ENCODE measurements at regions not wholly inside any gene's neighbourhood (a gene's known extent, or its start where the extent isn't known, plus 50 kb on each side); places are given as distances from the start of the nearest gene placed in this dataset.

- TF ChIP-seq EZH2 (IDR thresholded peaks at IDR 0.05; ENCODE audit: insufficient read depth, low read length) = no peak
- no peak for TF ChIP-seq CTCF (IDR thresholded peaks at IDR 0.05; ENCODE audit: insufficient read depth, low read depth, low read length)
- peaks cover 8% of the 10 kb centered on the region for H3K9me3 ChIP-seq (ENCODE audit: insufficient read depth, low read depth, low read length)
- H3K27ac Mint-ChIP-seq (ENCODE audit: unreplicated experiment) = peak overlapping the region; percentile 43
- no peaks in the 10 kb centered on the region for H4K20me1 ChIP-seq (ENCODE audit: insufficient read depth, low read length)
- no peak for FAIRE-seq
- H3K4me1 ChIP-seq (ENCODE audit: insufficient read depth, low read length) = peaks cover 5% of the 10 kb centered on the region
- H3K4me2 ChIP-seq (ENCODE audit: low read length) = peak overlapping the region; percentile 10
- peaks cover 12% of the 10 kb centered on the region for H3K9me3 Mint-ChIP-seq (ENCODE audit: unreplicated experiment)
- H3K27ac ChIP-seq (ENCODE audit: low read depth, low read length) = peak overlapping the region; percentile 32
- H2AFZ ChIP-seq (ENCODE audit: low read depth, low read length) = no peak overlapping the region
- H3K4me1 Mint-ChIP-seq (ENCODE audit: low read depth, unreplicated experiment) = peaks cover 14% of the 10 kb centered on the region
- peaks cover 3% of the 10 kb centered on the region for H3K27me3 ChIP-seq (ENCODE audit: insufficient read depth, low read length)
- H3K36me3 Mint-ChIP-seq (ENCODE audit: low read depth, unreplicated experiment) = peaks cover 1% of the 10 kb centered on the region
- no peaks in the 10 kb centered on the region for H3K36me3 ChIP-seq (ENCODE audit: insufficient read depth, low read length)
- no peaks in the 10 kb centered on the region for H3K27me3 Mint-ChIP-seq (ENCODE audit: low read depth, unreplicated experiment)
- no peak overlapping the region for H3K4me3 Mint-ChIP-seq (ENCODE audit: unreplicated experiment)
- peak; percentile 53 for DNase-seq (ENCODE audit: low read depth)
- no peak overlapping the region for H3K4me3 ChIP-seq (ENCODE audit: insufficient read depth, low read depth, low read length)
- H3K9ac ChIP-seq (ENCODE audit: low read length) = no peak overlapping the region
- no peaks in the 10 kb centered on the region for H3K79me2 ChIP-seq (ENCODE audit: insufficient read depth, low read length)
Observed at GRCh38 chr7:17696422-17696821, 243.9 kb downstream of the SNX13 start.

DNA sequence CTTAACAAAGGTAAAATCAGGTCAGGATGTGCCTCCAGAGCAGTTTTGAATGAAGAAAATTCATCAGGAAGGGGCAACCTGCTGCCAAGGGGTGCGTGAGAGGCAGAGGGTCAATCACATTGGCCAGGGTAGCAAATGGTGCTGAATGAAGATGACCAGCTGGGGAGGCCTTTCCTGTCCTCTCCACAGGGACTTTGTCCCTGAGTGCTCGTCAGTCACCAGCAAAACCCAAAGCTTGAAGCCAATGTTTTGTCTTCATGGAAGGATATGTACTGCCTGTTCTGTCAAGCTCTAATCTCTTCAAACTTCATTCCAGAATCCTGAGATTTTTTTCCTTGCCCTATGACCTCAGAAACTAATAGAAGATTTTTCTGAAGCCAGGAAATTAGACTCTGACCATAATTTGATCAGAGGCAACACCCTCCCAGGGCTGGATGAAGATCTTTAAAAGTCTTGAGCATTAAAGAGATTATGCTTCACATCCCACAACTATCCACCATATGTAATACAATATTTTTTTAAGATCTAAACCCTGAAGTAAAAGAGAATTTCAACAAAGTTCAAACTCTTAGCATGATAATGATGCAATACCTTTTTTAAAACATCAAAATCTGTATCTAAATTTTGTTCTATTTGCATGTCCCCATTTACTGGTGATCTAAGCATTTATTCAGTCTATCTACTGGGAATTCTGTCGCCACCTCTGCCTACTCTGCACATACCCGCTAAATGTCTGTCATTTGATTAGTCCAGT lies 243.0 kb downstream of the SNX13 start:
- H3K4me3 Mint-ChIP-seq (ENCODE audit: unreplicated experiment) = no peak overlapping the region
- no peaks in the 10 kb centered on the region for H4K20me1 ChIP-seq (ENCODE audit: insufficient read depth, low read length)
- peaks cover 14% of the 10 kb centered on the region for H3K9me3 Mint-ChIP-seq (ENCODE audit: unreplicated experiment)
- peaks cover 5% of the 10 kb centered on the region for H3K4me1 ChIP-seq (ENCODE audit: insufficient read depth, low read length)
- no peak overlapping the region for H3K4me3 ChIP-seq (ENCODE audit: insufficient read depth, low read depth, low read length)
- FAIRE-seq (no peak), DNase-seq (ENCODE audit: low read depth) (no peak)
- no peak overlapping the region for H3K4me2 ChIP-seq (ENCODE audit: low read length)
- H3K79me2 ChIP-seq (ENCODE audit: insufficient read depth, low read length) = no peaks in the 10 kb centered on the region
- no peak overlapping the region for H3K27ac ChIP-seq (ENCODE audit: low read depth, low read length)
- peaks cover 14% of the 10 kb centered on the region for H3K4me1 Mint-ChIP-seq (ENCODE audit: low read depth, unreplicated experiment)
- no peaks in the 10 kb centered on the region for H3K36me3 ChIP-seq (ENCODE audit: insufficient read depth, low read length)
- H3K36me3 Mint-ChIP-seq (ENCODE audit: low read depth, unreplicated experiment) = peaks cover 1% of the 10 kb centered on the region
- no peak overlapping the region for H3K9ac ChIP-seq (ENCODE audit: low read length)
- peaks cover 3% of the 10 kb centered on the region for H3K27me3 ChIP-seq (ENCODE audit: insufficient read depth, low read length)
- no peak for TF ChIP-seq EZH2 (IDR thresholded peaks at IDR 0.05; ENCODE audit: insufficient read depth, low read length)
- peaks cover 8% of the 10 kb centered on the region for H3K9me3 ChIP-seq (ENCODE audit: insufficient read depth, low read depth, low read length)
- no peak overlapping the region for H3K27ac Mint-ChIP-seq (ENCODE audit: unreplicated experiment)
- no peaks in the 10 kb centered on the region for H3K27me3 Mint-ChIP-seq (ENCODE audit: low read depth, unreplicated experiment)
- H2AFZ ChIP-seq (ENCODE audit: low read depth, low read length) = no peak overlapping the region

DNA sequence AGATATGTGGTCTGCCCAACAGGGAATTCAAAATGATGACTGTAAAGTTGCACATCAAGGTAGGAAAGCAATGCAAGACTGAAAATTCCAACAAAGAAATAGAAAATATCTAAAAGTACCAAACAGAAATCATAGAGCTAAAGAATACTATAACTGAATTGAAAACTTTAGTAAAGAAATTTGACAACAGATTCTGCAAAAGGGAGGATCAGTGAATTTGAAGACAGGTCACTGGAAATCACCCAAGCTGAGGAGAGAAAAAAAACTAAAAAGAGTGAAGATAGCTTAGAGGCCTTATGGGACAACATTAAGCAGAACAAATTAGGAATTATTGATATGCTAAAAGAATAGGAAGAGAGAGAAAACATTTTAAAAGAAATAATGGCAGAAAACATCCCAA lies 240.6 kb downstream of the SNX13 start:
- no peaks in the 10 kb centered on the region for H4K20me1 ChIP-seq (ENCODE audit: insufficient read depth, low read length)
- no peak overlapping the region for H3K9ac ChIP-seq (ENCODE audit: low read length)
- peaks cover 21% of the 10 kb centered on the region for H3K9me3 Mint-ChIP-seq (ENCODE audit: unreplicated experiment)
- no peak overlapping the region for H3K4me3 Mint-ChIP-seq (ENCODE audit: unreplicated experiment)
- no peak for TF ChIP-seq EZH2 (IDR thresholded peaks at IDR 0.05; ENCODE audit: insufficient read depth, low read length)
- TF ChIP-seq CTCF (IDR thresholded peaks at IDR 0.05; ENCODE audit: insufficient read depth, low read depth, low read length) = no peak
- no peak for FAIRE-seq
- DNase-seq (ENCODE audit: low read depth) = no peak
- no peak overlapping the region for H2AFZ ChIP-seq (ENCODE audit: low read depth, low read length)
- no peak overlapping the region for H3K4me3 ChIP-seq (ENCODE audit: insufficient read depth, low read depth, low read length)
- peaks cover 1% of the 10 kb centered on the region for H3K36me3 Mint-ChIP-seq (ENCODE audit: low read depth, unreplicated experiment)
- no peak overlapping the region for H3K27ac ChIP-seq (ENCODE audit: low read depth, low read length)
- H3K27me3 Mint-ChIP-seq (ENCODE audit: low read depth, unreplicated experiment) = no peaks in the 10 kb centered on the region
- no peak overlapping the region for H3K27ac Mint-ChIP-seq (ENCODE audit: unreplicated experiment)
- peaks cover 14% of the 10 kb centered on the region for H3K4me1 Mint-ChIP-seq (ENCODE audit: low read depth, unreplicated experiment)
- H3K27me3 ChIP-seq (ENCODE audit: insufficient read depth, low read length) = no peaks in the 10 kb centered on the region
- H3K36me3 ChIP-seq (ENCODE audit: insufficient read depth, low read length) = no peaks in the 10 kb centered on the region
- H3K4me2 ChIP-seq (ENCODE audit: low read length) = no peak overlapping the region
- H3K9me3 ChIP-seq (ENCODE audit: insufficient read depth, low read depth, low read length) = peaks cover 8% of the 10 kb centered on the region
- H3K79me2 ChIP-seq (ENCODE audit: insufficient read depth, low read length) = no peaks in the 10 kb centered on the region
- peaks cover 5% of the 10 kb centered on the region for H3K4me1 ChIP-seq (ENCODE audit: insufficient read depth, low read length)

All from astrocyte (in vitro differentiated cells and primary cell).